Panc1 (cell line): ENCODE measurements at regions not wholly inside any gene's neighbourhood (a gene's known extent, or its start where the extent isn't known, plus 50 kb on each side); places are given as distances from the start of the nearest gene placed in this dataset.

Experiments used
- CTCF ChIP-seq: fragments of 450-650 bp; IDR thresholded peaks from 2 replicates; pipeline ENCODE4 v1.5.1; 2017; ENCODE audit warnings: mild to moderate bottlenecking
- POLR2AphosphoS5 ChIP-seq: IDR thresholded peaks from 2 replicates; pipeline ENCODE4 v1.6.1; 2012; ENCODE audit warnings: mild to moderate bottlenecking, low read depth, low read length, moderate library complexity
- REST ChIP-seq, 2 experiments: IDR thresholded peaks; 2 replicates each; pipeline ENCODE4 v1.6.1; 2011 to 2012; ENCODE audit warnings: low read depth in 2 of 2, control low read depth in 1 of 2, low read length in 1 of 2, mild to moderate bottlenecking in 1 of 2, moderate library complexity in 1 of 2; ENCODE audit not compliant: insufficient read depth in 1 of 2
- SIN3A ChIP-seq: IDR thresholded peaks from 2 replicates; pipeline ENCODE4 v1.6.1; 2012; ENCODE audit warnings: low read depth, mild to moderate bottlenecking, low read length, moderate library complexity, borderline replicate concordance; ENCODE audit not compliant: insufficient read depth
- TCF7L2 ChIP-seq: IDR thresholded peaks from 2 replicates; pipeline ENCODE4 v1.6.1; 2011; ENCODE audit warnings: mild to moderate bottlenecking, low read depth, low read length, inconsistent platforms

GRCh38 chr1:55689800-55690199 is 474.6 kb upstream of the USP24 start:
- TF ChIP-seq SIN3A (no peak), POLR2AphosphoS5 (no peak), CTCF (no peak), REST (IDR thresholded peaks at IDR 0.05; ENCODE audit: insufficient read depth in 1 of 2, low read depth in 2 of 2, low read length in 1 of 2) (no peak), TCF7L2 (no peak)
